ENCODE measurements at regions not wholly inside any gene's neighbourhood (a gene's known extent, or its start where the extent isn't known, plus 50 kb on each side); places are given as distances from the start of the nearest gene placed in this dataset.

DNA sequence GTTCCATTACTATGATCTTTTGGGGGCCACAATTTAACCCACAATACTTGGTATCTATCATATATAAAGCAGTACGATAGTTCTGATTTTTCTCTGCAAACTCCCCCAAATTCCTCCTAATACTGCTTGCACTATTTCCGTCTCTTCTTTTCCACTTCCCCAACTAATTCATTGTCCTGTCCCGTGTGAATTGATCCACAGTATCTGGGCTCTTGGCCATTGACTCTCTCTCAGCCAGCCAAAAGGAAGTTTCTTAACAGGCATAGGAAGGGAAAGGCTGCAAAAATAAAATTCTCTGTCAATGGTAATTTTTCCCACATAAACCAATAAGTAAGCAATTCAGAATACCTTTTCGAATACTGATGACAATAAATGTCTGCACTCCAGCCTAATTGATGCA lies 91.7 kb upstream of the DSCAM start:
- H3K4me1 ChIP-seq (ENCODE audit: insufficient read depth, low read length, severe bottlenecking), result no peaks in the 10 kb centered on the region
- no peak overlapping the region for H3K4me3 ChIP-seq (ENCODE audit: low read depth, low read length, poor library complexity, severe bottlenecking)
- H2AFZ ChIP-seq (ENCODE audit: low read length), result no peak overlapping the region
- no peak overlapping the region for H3K27ac ChIP-seq (ENCODE audit: low read depth, low read length, poor library complexity, severe bottlenecking)
- no peaks in the 10 kb centered on the region for H3K79me2 ChIP-seq (ENCODE audit: insufficient read depth, low read length)
- H3K9ac ChIP-seq (ENCODE audit: low read length), result no peak overlapping the region
- no peaks in the 10 kb centered on the region for H4K20me1 ChIP-seq (ENCODE audit: insufficient read depth, low read length)
- H3F3A ChIP-seq (ENCODE audit: insufficient read depth, low read length), result no peaks in the 10 kb centered on the region
- H3K36me3 ChIP-seq (ENCODE audit: insufficient read depth, low read length), result no peaks in the 10 kb centered on the region
- H3K9me3 ChIP-seq (ENCODE audit: low read length), result no peaks in the 10 kb centered on the region
- H3K27me3 ChIP-seq (ENCODE audit: insufficient read depth, low read length), result no peaks in the 10 kb centered on the region
- no peaks in the 10 kb centered on the region for H3K9me2 ChIP-seq (ENCODE audit: low read depth, low read length)
- TF ChIP-seq, protein P1, sequence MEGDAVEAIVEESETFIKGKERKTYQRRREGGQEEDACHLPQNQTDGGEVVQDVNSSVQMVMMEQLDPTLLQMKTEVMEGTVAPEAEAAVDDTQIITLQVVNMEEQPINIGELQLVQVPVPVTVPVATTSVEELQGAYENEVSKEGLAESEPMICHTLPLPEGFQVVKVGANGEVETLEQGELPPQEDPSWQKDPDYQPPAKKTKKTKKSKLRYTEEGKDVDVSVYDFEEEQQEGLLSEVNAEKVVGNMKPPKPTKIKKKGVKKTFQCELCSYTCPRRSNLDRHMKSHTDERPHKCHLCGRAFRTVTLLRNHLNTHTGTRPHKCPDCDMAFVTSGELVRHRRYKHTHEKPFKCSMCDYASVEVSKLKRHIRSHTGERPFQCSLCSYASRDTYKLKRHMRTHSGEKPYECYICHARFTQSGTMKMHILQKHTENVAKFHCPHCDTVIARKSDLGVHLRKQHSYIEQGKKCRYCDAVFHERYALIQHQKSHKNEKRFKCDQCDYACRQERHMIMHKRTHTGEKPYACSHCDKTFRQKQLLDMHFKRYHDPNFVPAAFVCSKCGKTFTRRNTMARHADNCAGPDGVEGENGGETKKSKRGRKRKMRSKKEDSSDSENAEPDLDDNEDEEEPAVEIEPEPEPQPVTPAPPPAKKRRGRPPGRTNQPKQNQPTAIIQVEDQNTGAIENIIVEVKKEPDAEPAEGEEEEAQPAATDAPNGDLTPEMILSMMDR (IDR thresholded peaks at IDR 0.05; ENCODE audit: low read length), result no peak
- H3K4me2 ChIP-seq (ENCODE audit: low read length), result no peak overlapping the region

DNA sequence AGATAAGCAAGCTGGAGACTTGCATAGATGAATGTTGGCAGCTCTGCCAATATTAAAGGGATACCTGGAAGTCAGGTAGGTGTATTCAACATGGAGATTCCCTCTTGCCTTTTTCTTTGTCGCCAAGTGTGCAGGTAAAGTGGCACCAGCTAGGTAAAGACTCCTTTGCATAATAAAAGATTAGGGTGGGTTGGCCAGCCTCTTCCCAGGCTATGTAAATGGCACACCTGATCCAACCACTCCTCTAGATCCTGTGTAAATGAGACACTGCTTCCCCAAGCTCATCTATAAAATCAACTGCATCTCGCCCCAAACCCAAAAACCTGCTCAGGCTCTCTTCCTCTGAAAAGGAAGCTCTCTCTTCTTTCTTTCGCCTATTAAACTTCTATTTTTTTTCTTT lies 100.8 kb upstream of the DSCAM start:
- H3K4me3 ChIP-seq (ENCODE audit: low read depth, low read length, poor library complexity, severe bottlenecking), result no peak overlapping the region

DNA sequence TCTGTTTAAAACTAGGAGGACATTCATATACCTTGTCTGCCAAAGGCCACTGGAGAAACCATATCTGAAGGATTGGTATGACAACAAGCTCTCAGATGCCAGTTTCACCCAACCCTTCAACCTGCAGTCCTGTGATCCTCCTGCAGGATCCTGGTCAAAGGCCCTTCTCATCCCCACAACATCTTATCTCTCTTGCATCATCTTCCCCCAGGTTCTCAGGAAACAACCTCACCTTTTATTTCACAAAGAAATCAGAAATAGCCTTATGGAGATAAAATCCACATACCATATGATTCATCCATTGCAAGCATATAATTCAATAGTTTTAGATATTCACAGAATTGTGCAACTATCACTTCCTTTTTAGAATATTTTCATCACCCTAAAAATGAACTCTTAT lies 104.0 kb upstream of the DSCAM start:
- no peak for TF ChIP-seq EZH2 (IDR thresholded peaks at IDR 0.05; ENCODE audit: borderline replicate concordance, low read length)
- TF ChIP-seq, protein P1 (IDR thresholded peaks at IDR 0.05; ENCODE audit: low read length), result no peak
- no peaks in the 10 kb centered on the region for H3K36me3 ChIP-seq (ENCODE audit: insufficient read depth, low read length)

More for the DNA sequence above, 100.8 kb upstream of the DSCAM start:
- no peak overlapping the region for H2AFZ ChIP-seq (ENCODE audit: low read length)
- H3K4me2 ChIP-seq (ENCODE audit: low read length), result no peak overlapping the region
- no peak overlapping the region for H3K27ac ChIP-seq (ENCODE audit: low read depth, low read length, poor library complexity, severe bottlenecking)
- H3K9ac ChIP-seq (ENCODE audit: low read length), result no peak overlapping the region
- no peaks in the 10 kb centered on the region for H3K4me1 ChIP-seq (ENCODE audit: insufficient read depth, low read length, severe bottlenecking)
- no peaks in the 10 kb centered on the region for H3F3A ChIP-seq (ENCODE audit: insufficient read depth, low read length)
- H3K36me3 ChIP-seq (ENCODE audit: insufficient read depth, low read length), result no peaks in the 10 kb centered on the region
- no peaks in the 10 kb centered on the region for H3K9me3 ChIP-seq (ENCODE audit: low read length)
- TF ChIP-seq, protein P1 (IDR thresholded peaks at IDR 0.05; ENCODE audit: low read length), result no peak
- no peak for TF ChIP-seq EZH2 (IDR thresholded peaks at IDR 0.05; ENCODE audit: borderline replicate concordance, low read length)
- no peaks in the 10 kb centered on the region for H3K79me2 ChIP-seq (ENCODE audit: insufficient read depth, low read length)
- H4K20me1 ChIP-seq (ENCODE audit: insufficient read depth, low read length), result no peaks in the 10 kb centered on the region
- H3K9me2 ChIP-seq (ENCODE audit: low read depth, low read length), result no peaks in the 10 kb centered on the region
- H3K27me3 ChIP-seq (ENCODE audit: insufficient read depth, low read length), result no peaks in the 10 kb centered on the region

More for the DNA sequence above, 104.0 kb upstream of the DSCAM start:
- H3K9me3 ChIP-seq (ENCODE audit: low read length), result no peaks in the 10 kb centered on the region
- H3K9ac ChIP-seq (ENCODE audit: low read length), result no peak overlapping the region
- no peak overlapping the region for H3K4me2 ChIP-seq (ENCODE audit: low read length)
- no peaks in the 10 kb centered on the region for H3K27me3 ChIP-seq (ENCODE audit: insufficient read depth, low read length)
- no peaks in the 10 kb centered on the region for H4K20me1 ChIP-seq (ENCODE audit: insufficient read depth, low read length)
- no peaks in the 10 kb centered on the region for H3K9me2 ChIP-seq (ENCODE audit: low read depth, low read length)
- H3K4me1 ChIP-seq (ENCODE audit: insufficient read depth, low read length, severe bottlenecking), result no peaks in the 10 kb centered on the region
- H3F3A ChIP-seq (ENCODE audit: insufficient read depth, low read length), result no peaks in the 10 kb centered on the region
- H3K79me2 ChIP-seq (ENCODE audit: insufficient read depth, low read length), result no peaks in the 10 kb centered on the region
- H3K27ac ChIP-seq (ENCODE audit: low read depth, low read length, poor library complexity, severe bottlenecking), result no peak overlapping the region
- H3K4me3 ChIP-seq (ENCODE audit: low read depth, low read length, poor library complexity, severe bottlenecking), result no peak overlapping the region
- no peak overlapping the region for H2AFZ ChIP-seq (ENCODE audit: low read length)
